ENCODE measurements at regions not wholly inside any gene's neighbourhood (a gene's known extent, or its start where the extent isn't known, plus 50 kb on each side); places are given as distances from the start of the nearest gene placed in this dataset.
"Not testable (repeated sequence)": the region's sequence is repeated elsewhere in the genome, so short reads cannot be mapped to it uniquely, and the experiment has no call there.

- no peak for DNase-seq (ENCODE audit: low read depth in 2 of 2)
These were observed 1923.1 kb downstream of the PCDH9 start for GRCh38 chr13:65307056-65307455.

GRCh38 chr13:65302691-65303090 lies 1927.4 kb downstream of the PCDH9 start:
- no peak for DNase-seq (ENCODE audit: low read depth in 2 of 2)

DNA sequence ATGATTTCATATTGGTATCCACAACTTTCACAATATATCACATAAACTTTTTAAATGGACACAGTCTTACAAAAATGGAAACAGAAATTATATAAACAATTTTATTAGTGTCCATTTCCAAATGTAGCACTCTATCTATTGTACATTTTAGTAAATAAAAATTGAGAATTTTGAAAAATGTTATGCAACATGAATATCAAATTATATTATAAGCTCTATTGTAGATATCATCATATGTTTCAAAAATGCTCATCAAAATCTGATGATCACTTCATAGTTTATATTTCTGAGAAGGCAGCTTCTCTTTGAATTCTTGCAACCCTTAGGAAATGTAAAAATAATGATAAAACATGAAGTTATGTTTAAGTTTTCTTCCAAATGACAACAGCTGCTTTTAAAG lies 1928.6 kb downstream of the PCDH9 start:
- no peak for DNase-seq (ENCODE audit: low read depth in 2 of 2)

GRCh38 chr13:65300220-65300619 lies 1929.9 kb downstream of the PCDH9 start:
- no peak for DNase-seq (ENCODE audit: low read depth in 2 of 2)

DNA sequence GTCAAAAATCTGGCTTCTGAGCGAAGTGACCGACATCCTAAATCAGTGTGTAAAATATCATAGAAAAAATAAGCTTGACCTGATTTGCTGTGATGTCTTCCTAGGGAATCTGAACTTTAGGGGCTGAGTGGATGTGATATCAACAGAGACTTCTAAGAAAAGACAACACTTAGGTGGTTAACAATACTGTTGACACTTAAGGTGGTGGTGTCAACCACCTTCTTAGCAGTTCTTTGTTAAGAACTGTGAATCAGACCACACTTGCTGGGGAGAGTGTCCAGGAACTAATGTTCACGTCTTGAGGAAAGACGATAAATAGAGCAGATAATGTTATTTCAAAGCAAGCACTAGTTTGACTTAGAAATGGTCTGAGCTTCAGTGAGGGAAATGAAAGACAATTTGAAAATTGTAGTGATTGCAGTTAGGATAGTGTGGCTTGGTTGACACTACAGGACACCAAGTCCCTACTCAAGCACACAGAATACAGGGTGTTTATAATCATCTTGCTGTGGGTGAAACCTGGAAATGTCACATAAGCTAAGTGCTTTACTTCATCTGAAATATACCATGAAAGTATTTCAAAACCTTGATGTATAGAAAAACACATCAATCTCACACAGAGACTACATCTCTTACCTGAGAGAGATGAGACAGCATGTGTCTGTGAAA lies 1936.5 kb downstream of the PCDH9 start:
- no peak for DNase-seq (ENCODE audit: low read depth in 2 of 2)

GRCh38 chr13:65292488-65292901 lies 1937.6 kb downstream of the PCDH9 start:
- peak; percentile 56 to 67 for DNase-seq (ENCODE audit: low read depth in 2 of 2)

DNA sequence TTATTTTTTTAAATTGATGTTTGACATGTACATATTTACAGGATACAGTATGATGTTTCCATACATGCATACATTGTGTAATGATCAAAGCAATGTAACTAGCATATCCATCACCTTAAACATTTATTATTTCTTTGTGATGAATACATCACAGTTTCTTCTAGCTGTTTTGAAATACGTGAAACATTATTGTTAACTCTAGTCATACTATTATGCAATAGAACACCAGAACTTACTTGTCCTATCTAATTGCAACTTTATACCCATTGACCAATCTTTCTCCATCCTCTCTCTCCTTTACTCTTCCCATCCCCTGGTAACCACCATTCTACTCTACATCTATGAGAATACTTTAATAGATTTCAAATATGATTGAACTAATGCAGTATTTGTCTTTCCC lies 1942.7 kb downstream of the PCDH9 start:
- DNase-seq (ENCODE audit: low read depth in 2 of 2), result no peak

DNA sequence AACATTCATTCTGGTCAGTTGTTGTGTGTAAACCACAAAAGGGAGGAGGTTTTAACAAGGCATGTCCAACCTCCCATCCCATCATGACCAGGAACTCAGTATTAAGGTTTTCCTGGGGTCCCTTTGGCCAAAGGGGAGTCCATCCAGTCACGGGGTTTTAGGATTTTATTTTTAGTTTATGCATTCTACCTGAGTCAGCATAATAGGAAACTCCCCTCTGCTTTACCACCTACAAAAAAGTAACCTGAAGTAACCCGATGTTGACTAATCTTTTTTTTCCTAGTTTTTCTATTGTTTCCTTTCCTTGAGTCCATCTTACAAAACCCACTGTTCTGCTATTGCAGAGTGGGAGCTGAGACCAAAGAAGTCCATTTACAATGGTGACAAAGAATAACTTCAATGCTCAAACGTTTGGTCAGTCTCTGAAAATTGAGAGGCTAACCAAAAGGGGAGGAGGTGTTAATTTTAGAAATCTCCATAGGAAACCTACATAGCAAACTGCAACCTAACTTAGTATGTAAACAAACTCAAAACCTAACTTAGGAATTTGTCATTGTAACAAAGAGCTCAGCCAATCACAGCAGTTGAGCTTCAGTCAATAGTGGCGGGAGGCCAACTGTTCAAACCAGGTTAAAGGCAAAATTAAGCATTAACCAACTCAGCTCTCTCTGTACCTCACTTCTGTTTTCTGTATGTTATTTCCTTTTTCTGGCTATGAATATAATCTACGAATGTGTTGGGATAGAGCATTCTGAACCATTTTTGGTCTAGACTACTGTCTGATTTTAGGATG lies 1954.1 kb downstream of the PCDH9 start:
- DNase-seq (ENCODE audit: low read depth in 2 of 2), result no peak

- no peak for DNase-seq (ENCODE audit: low read depth in 2 of 2)
These were observed 1955.0 kb downstream of the PCDH9 start for GRCh38 chr13:65275108-65275507.

DNA sequence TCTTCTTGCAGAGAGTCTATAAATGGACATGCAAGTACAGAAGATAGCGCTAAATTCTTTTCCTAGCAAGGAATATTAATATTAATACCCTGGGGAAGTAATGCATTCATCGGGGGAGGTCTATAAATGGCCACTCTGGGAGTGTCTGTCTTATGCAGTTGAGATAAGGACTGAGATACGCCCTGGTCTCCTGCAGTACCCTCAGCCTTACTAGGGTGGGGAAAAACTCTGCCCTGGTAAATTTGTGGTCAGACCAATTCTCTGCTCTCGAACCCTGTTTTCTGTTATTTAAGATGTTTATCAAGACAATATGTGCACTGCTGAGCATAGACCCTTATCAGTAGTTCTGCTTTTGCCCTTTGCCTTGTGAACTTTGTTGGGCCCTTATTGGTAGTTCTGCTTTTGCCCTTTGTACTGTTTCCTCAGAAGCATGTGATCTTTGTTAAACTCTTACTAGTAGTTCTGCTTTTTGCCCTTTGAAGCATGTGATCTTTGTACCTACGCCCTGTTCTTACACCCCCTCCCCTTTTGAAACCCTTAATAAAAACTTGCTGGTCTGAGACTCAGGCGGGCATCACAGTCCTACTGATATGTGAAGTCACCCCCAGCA lies 1956.2 kb downstream of the PCDH9 start:
- DNase-seq (ENCODE audit: low read depth in 2 of 2), result not testable (repeated sequence)

GRCh38 chr13:65268009-65268408 lies 1962.1 kb downstream of the PCDH9 start:
- no peak for DNase-seq (ENCODE audit: low read depth in 2 of 2)

DNA sequence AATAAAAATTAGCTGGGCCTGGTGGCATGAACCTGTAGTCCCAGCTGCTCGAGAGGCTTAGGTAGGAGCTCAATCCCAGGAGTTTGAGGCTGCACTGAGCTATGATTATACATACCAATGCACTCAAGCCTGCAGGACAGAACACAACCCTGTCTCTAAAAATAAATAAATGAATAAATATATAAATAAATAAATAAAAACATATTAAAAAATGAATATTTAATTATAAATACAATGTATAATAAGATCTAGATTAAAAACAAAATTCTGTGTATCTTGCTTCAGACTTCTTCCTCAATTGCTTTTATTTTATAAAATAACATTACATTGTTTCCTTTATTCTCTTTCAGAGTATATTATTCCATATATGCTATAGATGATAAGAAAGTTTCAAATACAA lies 1964.1 kb downstream of the PCDH9 start:
- no peak for DNase-seq (ENCODE audit: low read depth in 2 of 2)

DNA sequence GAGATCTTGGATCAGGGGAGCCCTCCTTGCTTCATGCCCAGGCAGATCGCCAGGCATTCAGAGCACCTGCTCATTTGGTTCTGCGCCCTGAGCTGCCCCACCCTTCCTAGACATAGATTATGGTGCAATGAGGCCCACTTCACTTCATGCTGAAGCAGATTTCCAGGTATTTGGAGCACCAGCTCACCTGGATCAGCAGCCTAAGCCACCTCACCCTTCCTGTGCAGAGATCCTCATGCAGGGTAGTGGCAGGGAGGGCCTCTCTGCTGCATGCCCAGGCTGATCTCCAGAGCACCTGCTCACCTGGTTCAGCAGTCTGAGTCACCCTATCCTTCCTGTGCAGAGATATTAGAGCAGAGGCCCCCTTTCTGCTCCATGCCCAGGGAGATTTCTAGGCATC lies 1966.1 kb downstream of the PCDH9 start:
- DNase-seq (ENCODE audit: low read depth in 2 of 2), result no peak

- DNase-seq (ENCODE audit: low read depth in 2 of 2), result no peak
These were observed 1968.9 kb downstream of the PCDH9 start for GRCh38 chr13:65260946-65261891.

- no peak for DNase-seq (ENCODE audit: low read depth in 2 of 2)
These were observed 1989.4 kb downstream of the PCDH9 start for GRCh38 chr13:65240773-65241172.

GRCh38 chr13:65236841-65237418 lies 1993.2 kb downstream of the PCDH9 start:
- no peak for DNase-seq (ENCODE audit: low read depth in 2 of 2)

DNA sequence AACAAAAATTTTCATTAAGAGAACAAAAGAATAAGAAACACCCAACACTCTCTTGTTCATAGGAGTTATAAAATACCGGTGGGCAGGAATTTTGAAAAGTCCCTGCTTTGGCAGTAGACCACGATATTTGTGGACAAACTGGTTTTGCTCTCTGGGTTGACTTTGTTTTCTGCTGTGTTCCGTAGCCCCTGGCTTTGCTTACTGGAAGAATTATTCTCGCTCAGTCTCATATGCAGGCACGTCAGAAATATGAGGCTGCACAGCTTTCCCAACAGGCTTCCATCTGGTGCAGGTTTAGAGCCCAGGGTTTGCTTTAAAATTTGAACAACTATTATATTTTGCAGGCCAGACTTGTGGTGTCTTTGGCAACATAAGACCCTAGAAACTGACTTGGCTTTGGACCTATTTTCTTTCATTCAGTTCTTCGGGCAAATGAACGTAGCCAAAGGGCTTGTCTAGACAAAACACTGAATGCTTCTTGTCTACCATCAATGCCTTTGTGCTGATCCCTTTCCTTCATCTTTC lies 2012.6 kb downstream of the PCDH9 start:
- DNase-seq (ENCODE audit: low read depth in 2 of 2), result no peak

GRCh38 chr13:65202845-65203244 lies 2027.3 kb downstream of the PCDH9 start:
- not testable (repeated sequence) for DNase-seq (ENCODE audit: low read depth in 2 of 2)

DNA sequence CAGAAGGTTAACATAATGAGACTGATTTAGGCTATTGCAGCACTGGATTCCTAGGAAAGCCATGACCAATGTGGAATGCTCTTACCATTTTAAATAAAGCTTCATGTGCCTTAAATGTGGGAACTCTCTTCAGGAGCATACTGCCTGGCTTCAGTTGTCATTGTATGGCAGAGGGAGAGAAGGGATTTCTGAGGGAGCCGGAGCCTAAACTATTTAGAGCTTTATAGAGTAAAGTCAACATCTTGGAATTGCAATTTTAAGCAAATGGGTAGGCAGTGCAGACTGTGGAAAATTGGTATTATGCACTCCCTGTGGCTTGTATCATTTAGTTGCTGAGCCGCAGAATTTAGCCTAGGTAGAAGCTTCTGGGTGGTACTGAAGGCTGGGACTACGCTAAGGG lies 2041.4 kb downstream of the PCDH9 start:
- DNase-seq (ENCODE audit: low read depth in 2 of 2), result no peak

DNA sequence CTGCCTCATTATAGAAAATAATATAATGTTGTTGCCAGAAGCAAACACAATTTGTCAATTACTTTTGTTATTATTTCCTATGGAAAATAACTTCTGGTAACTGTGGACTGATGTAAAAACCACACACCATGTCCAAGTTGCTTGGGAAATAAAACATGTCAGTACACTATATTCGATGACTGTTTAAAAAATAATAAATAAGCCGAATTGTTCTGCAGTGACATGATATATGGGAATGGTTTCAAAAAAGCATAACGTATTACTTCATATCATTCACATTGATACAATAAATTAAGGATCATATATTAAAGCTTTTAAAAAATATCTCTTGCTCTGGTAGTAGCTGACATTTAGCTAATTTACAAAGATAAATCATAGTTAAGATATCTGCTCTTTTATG lies 2062.1 kb downstream of the PCDH9 start:
- DNase-seq (ENCODE audit: low read depth in 2 of 2), result no peak

DNA sequence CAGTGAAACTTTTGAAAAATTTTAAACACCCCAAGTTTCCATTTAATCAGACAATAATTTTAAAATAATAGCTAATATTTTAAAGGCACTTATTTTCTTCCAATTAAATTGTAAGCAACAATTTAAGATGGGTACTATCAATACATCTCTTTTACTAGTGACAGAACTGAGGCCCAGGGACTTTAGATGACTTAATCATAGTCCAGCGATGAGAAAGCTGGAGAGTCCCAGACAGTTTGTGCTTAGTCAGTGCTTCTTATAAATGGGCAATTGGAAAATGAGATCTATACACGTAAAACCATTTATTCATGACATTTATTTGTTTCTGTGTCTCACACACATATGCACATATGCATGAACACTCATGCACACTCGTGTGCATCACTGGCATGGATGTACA lies 2063.5 kb downstream of the PCDH9 start:
- no peak for DNase-seq (ENCODE audit: low read depth in 2 of 2)
